ENCODE measurements at regions not wholly inside any gene's neighbourhood (a gene's known extent, or its start where the extent isn't known, plus 50 kb on each side); places are given as distances from the start of the nearest gene placed in this dataset.

GRCh38 chr10:58897236-58897635 is 279.2 kb upstream of the PHYHIPL start:
- Histone ChIP-seq H2AFZ (no peak overlapping the region), H3K36me3 (ENCODE audit: insufficient read depth) (no peaks in the 10 kb centered on the region), H3K4me1 (ENCODE audit: insufficient read depth) (peaks cover 5% of the 10 kb centered on the region), H3F3A (replicated peaks; ENCODE audit: low read depth) (no peaks in the 10 kb centered on the region), H3K79me2 (replicated peaks; ENCODE audit: insufficient read depth) (no peaks in the 10 kb centered on the region), H3K4me3 (no peak overlapping the region), H3K27ac (ENCODE audit: low read depth) (no peak overlapping the region), H3K4me2 (no peak overlapping the region), H3K27me3 (ENCODE audit: insufficient read depth) (no peaks in the 10 kb centered on the region), H4K20me1 (replicated peaks; ENCODE audit: insufficient read depth) (no peaks in the 10 kb centered on the region), H3K9me2 (ENCODE audit: insufficient read depth) (peaks cover 3% of the 10 kb centered on the region; the same call in 1 of the 2 replicates)
- Mint-ChIP-seq H3K36me3 (ENCODE audit: low read depth) (peaks cover 3% of the 10 kb centered on the region; the same call in 2 of the 3 replicates), H3K27me3 (ENCODE audit: insufficient read depth, low read depth, poor library complexity) (no peaks in the 10 kb centered on the region), H3K27ac (no peak overlapping the region), H3K4me3 (no peak overlapping the region), H3K4me1 (peaks cover 16% of the 10 kb centered on the region), H3K9me3 (peaks cover 6% of the 10 kb centered on the region; the same call in 1 of the 3 replicates)
- ATAC-seq, result no peak
- TF ChIP-seq STAT1 (IDR thresholded peaks at IDR 0.05; ENCODE audit: unreplicated experiment) (no peak), POLR2AphosphoS5 (IDR thresholded peaks at IDR 0.05; ENCODE audit: low read depth) (no peak), NANOG (IDR thresholded peaks at IDR 0.05; ENCODE audit: borderline replicate concordance) (no peak), ZNF331 (CRISPR knock-in tag; IDR thresholded peaks at IDR 0.05; ENCODE audit: low read depth) (no peak), CREB1 (CRISPR knock-in tag; IDR thresholded peaks at IDR 0.05; ENCODE audit: low read depth) (no peak), ETS1 (IDR thresholded peaks at IDR 0.05) (no peak), REST (IDR thresholded peaks at IDR 0.05; ENCODE audit: unreplicated experiment) (no peak), EZH2 (IDR thresholded peaks at IDR 0.05; ENCODE audit: low read depth, unreplicated experiment) (no peak), CTCF (conservative IDR thresholded peaks at IDR 0.05; ENCODE audit: low read depth in 2 of 2) (no peak), EZH2phosphoT487 (IDR thresholded peaks at IDR 0.05; ENCODE audit: unreplicated experiment) (no peak), ZNF114 (CRISPR knock-in tag; IDR thresholded peaks at IDR 0.05) (no peak), JUNB (IDR thresholded peaks at IDR 0.05; ENCODE audit: unreplicated experiment) (no peak), ZNF462 (CRISPR knock-in tag; IDR thresholded peaks at IDR 0.05) (no peak)
- DNase-seq (ENCODE audit: low spot score), result no peak

Measured in GM23338 (cell line).